ENCODE measurements at regions not wholly inside any gene's neighbourhood (a gene's known extent, or its start where the extent isn't known, plus 50 kb on each side); places are given as distances from the start of the nearest gene placed in this dataset.

- Histone ChIP-seq H3K27me3 (no peaks in the 10 kb centered on the region), H3K9me3 (no peaks in the 10 kb centered on the region), H3K4me1 (peaks cover 12% of the 10 kb centered on the region), H3K27ac (no peak overlapping the region), H3K36me3 (no peaks in the 10 kb centered on the region), H3K4me3 (no peak overlapping the region)
- DNase-seq (ENCODE audit: low spot score in 2 of 2) = no peak
- TF ChIP-seq POLR2A (IDR thresholded peaks at IDR 0.05) (no peak), CTCF (IDR thresholded peaks at IDR 0.05) (no peak), EP300 (IDR thresholded peaks at IDR 0.05) (no peak)
- WGBS = 57% methylated on average over 3 of the region's 3 CpGs
These were observed 68.7 kb upstream of the GUCY1A1 start for GRCh38 chr4:155597933-155598451.

GRCh38 chr4:155597281-155597680 lies 69.4 kb upstream of the GUCY1A1 start:
- no peaks in the 10 kb centered on the region for H3K9me3 ChIP-seq
- no peaks in the 10 kb centered on the region for H3K27me3 ChIP-seq
- TF ChIP-seq POLR2A (IDR thresholded peaks at IDR 0.05) = no peak
- no peak for TF ChIP-seq POLR2AphosphoS5 (IDR thresholded peaks at IDR 0.05)
- TF ChIP-seq EP300 (IDR thresholded peaks at IDR 0.05) = no peak
- no peak for DNase-seq (ENCODE audit: low spot score in 2 of 2)
- no peaks in the 10 kb centered on the region for H3K36me3 ChIP-seq
- no peak overlapping the region for H3K27ac ChIP-seq
- H3K4me3 ChIP-seq = no peak overlapping the region
- WGBS = 60% methylated on average over 1 of the region's 1 CpG
- H3K4me1 ChIP-seq = peaks cover 8% of the 10 kb centered on the region

- peaks cover 16% of the 10 kb centered on the region for H3K4me1 ChIP-seq
- H3K36me3 ChIP-seq = no peaks in the 10 kb centered on the region
- no peak for TF ChIP-seq EP300 (IDR thresholded peaks at IDR 0.05)
- 95% methylated on average over 13 of the region's 13 CpGs for WGBS
- no peaks in the 10 kb centered on the region for H3K9me3 ChIP-seq
- H3K27me3 ChIP-seq = no peaks in the 10 kb centered on the region
- no peak overlapping the region for H3K27ac ChIP-seq
- no peak for DNase-seq (ENCODE audit: low spot score in 2 of 2)
- no peak overlapping the region for H3K4me3 ChIP-seq
These were observed 72.9 kb upstream of the GUCY1A1 start for GRCh38 chr4:155593793-155594192.

DNA sequence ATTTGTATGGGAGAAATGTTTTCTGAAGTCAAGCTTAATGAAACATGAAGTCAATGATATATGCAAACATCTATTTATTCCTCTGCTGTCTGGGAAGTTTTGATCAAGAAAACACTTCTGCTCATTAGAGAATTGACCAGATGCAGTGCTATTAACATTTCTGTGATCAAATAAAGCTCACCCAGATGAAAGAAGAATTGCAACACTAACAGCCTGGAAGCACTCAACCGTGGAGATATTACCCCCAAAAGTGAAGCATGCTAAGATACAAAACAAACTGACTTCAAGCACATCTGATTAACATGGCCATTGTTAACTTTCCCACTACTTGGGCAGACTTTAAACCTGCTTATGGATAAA lies 73.7 kb upstream of the GUCY1A1 start:
- 35% methylated on average over 1 of the region's 1 CpG for WGBS
- Histone ChIP-seq H3K27ac (no peak overlapping the region), H3K4me1 (peaks cover 16% of the 10 kb centered on the region), H3K4me3 (no peak overlapping the region), H3K27me3 (no peaks in the 10 kb centered on the region), H3K9me3 (no peaks in the 10 kb centered on the region), H3K36me3 (no peaks in the 10 kb centered on the region)
- no peak for TF ChIP-seq CTCF (IDR thresholded peaks at IDR 0.05)
- no peak for TF ChIP-seq EP300 (IDR thresholded peaks at IDR 0.05)
- no peak for TF ChIP-seq POLR2AphosphoS5 (IDR thresholded peaks at IDR 0.05)
- TF ChIP-seq POLR2A (IDR thresholded peaks at IDR 0.05) = no peak
- no peak for DNase-seq (ENCODE audit: low spot score in 2 of 2)

DNA sequence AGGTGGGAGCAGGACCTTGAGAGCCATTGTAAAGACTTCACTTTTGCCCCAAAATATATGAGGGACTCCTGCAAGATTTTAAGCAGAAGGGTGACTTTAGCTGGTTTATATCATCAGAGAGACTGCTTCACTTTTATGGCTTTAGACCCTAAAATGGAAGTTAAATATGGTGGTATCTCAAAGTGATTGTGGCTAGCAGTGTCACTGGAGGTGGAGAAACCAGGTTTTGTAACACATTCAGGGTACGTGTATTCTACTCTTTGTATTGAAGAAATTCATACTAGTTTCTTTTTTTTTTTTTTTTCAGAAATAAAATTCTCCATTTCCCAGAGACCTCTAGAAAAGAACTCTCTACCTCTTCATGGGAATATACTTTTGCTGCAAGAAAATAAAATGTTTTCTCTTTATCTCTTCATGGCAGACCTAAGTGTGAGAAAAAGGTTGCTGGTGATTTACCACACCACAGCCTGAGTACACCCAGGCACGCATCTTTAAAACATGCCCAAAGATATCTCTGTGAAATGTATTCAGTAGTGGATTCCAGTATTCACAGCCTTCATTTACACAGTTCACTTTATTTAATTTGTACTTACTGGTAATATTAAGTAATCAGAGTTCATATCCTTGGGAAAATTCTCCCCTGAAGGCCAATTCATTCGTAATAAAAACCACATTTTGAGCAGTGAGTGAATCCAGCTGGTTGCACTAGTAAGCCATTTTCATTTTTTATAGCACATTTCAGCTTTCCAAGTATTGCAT lies 74.3 kb upstream of the GUCY1A1 start:
- Histone ChIP-seq H3K27ac (peak overlapping the region; percentile 35), H3K9me3 (no peaks in the 10 kb centered on the region), H3K27me3 (no peaks in the 10 kb centered on the region), H3K36me3 (no peaks in the 10 kb centered on the region), H3K4me3 (no peak overlapping the region), H3K4me1 (peaks cover 16% of the 10 kb centered on the region)
- 50% methylated on average over 3 of the region's 3 CpGs for WGBS
- DNase-seq (ENCODE audit: low spot score in 2 of 2) = no peak
- TF ChIP-seq POLR2A (IDR thresholded peaks at IDR 0.05) = no peak
- TF ChIP-seq CTCF (IDR thresholded peaks at IDR 0.05) = no peak
- TF ChIP-seq POLR2AphosphoS5 (IDR thresholded peaks at IDR 0.05) = no peak
- TF ChIP-seq EP300 (IDR thresholded peaks at IDR 0.05) = no peak

DNA sequence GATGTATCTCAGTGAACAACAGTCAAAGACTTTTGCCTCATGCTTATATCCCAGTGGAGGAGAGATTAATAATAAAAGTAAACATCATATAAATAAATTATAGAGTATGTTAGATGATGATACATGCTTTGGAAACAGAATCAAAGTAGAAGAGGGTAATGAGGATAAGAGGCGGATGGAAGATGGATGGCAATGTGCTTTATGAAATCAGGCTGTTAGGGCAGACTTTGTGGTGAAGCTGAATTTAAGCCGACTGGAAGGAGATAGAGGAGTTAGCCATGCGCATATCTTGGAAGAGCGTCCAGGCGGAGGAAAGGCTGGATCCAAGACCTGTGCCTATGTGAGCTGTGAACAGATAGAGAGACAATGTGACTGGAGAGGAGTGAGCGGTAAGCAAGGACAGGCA lies 74.9 kb upstream of the GUCY1A1 start:
- H3K36me3 ChIP-seq = no peaks in the 10 kb centered on the region
- H3K27ac ChIP-seq = peak overlapping the region; percentile 35
- 80% methylated on average over 6 of the region's 6 CpGs for WGBS
- no peak overlapping the region for H3K4me3 ChIP-seq
- DNase-seq (ENCODE audit: low spot score in 2 of 2) = no peak
- H3K9me3 ChIP-seq = no peaks in the 10 kb centered on the region
- peaks cover 16% of the 10 kb centered on the region for H3K4me1 ChIP-seq
- no peaks in the 10 kb centered on the region for H3K27me3 ChIP-seq
- TF ChIP-seq POLR2AphosphoS5 (IDR thresholded peaks at IDR 0.05) (no peak), EP300 (IDR thresholded peaks at IDR 0.05) (no peak), CTCF (IDR thresholded peaks at IDR 0.05) (no peak), POLR2A (IDR thresholded peaks at IDR 0.05) (no peak)
